ENCODE measurements at regions not wholly inside any gene's neighbourhood (a gene's known extent, or its start where the extent isn't known, plus 50 kb on each side); places are given as distances from the start of the nearest gene placed in this dataset.
"Not testable (repeated sequence)": the region's sequence is repeated elsewhere in the genome, so short reads cannot be mapped to it uniquely, and the experiment has no call there.

DNA sequence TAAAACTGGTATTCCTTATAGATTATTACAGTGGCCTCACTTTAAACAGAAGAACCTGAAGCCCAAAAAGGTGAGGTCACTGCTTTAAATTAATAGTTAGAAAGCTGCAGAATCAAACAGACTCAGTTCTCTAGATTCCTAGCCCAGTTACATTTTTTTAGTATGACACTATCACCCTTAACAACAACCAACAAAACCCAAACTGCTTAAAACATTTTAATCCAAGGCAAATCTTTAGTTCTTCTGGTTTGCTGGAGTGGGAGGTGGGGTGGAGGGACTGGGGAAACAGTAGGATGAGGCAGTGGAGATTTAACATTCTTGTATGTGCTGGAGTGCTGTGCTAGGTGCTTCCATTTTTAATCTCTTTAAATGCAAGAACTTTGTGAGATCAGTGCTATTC is 631.6 kb upstream of the KCNMB2 start:
- H3K4me1 ChIP-seq (ENCODE audit: control insufficient read depth in 2 of 2, insufficient read depth in 2 of 2, low read length in 2 of 2): no peaks in the 10 kb centered on the region
- peaks cover 0 to 3% of the 10 kb centered on the region in 2 donors for H3K9me3 ChIP-seq (ENCODE audit: control insufficient read depth in 2 of 2, low read length in 2 of 2)
- H3K9ac ChIP-seq (ENCODE audit: low read depth in 1 of 2, low read length in 2 of 2): no peak overlapping the region
- no peaks in the 10 kb centered on the region for H3K27me3 ChIP-seq (ENCODE audit: control insufficient read depth in 2 of 2, insufficient read depth in 2 of 2, low read length in 2 of 2)
- H3K4me3 ChIP-seq (ENCODE audit: low read length in 2 of 2): no peak overlapping the region
- H3K36me3 ChIP-seq (ENCODE audit: control insufficient read depth in 2 of 2, insufficient read depth in 2 of 2, low read length in 2 of 2): no peaks in the 10 kb centered on the region
- no peak overlapping the region for H3K27ac ChIP-seq (ENCODE audit: low read depth in 2 of 2, low read length in 2 of 2)

DNA sequence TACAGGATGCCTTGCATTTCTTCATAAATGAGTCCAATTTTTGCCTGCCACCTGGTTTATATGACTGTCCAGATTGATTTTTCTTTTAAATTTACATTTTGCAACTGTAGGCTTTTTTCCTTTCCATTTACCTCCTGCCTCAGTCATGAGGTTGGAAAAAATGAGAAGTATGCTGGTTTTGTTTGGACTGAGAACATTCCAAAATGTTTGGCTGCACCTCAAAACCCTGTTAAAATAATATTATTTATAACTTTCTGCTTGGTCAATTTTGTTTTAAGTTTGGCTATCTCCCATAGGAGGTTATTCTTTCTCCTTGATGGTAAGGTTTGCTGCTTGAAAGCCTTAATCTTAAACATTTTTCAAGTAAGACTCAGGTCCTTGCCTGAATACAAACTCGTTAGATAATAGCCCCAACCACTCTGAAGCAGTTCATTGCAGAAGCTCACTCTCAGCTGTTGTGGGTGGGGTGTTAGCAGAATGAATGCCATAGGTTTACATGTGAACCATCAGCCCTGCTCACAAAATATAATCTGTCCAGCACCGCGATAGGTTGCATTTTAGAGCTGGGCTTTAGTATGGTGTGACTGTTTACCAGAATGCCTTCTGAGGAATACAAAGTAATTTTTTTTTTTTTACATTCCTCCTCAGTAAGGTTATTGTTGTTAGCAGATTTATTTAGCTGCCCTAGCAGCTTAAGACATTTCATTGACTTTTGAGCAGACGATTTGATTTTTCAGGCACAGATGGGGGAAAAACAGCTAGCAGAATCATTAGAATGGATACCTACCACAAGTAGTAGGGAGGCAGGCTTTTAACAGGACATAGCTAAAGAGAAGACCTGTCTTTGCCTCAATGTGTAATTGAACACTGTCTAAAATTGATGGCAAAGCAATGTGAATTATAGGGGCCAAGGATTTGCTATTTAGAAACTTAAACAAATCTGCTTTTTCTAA is 630.8 kb upstream of the KCNMB2 start:
- H3K27ac ChIP-seq (ENCODE audit: low read depth in 2 of 2, low read length in 2 of 2): peak overlapping the region; percentile 23 to 49
- H3K4me1 ChIP-seq (ENCODE audit: control insufficient read depth in 2 of 2, insufficient read depth in 2 of 2, low read length in 2 of 2): no peaks in the 10 kb centered on the region
- H3K36me3 ChIP-seq (ENCODE audit: control insufficient read depth in 2 of 2, insufficient read depth in 2 of 2, low read length in 2 of 2): no peaks in the 10 kb centered on the region
- H3K4me3 ChIP-seq (ENCODE audit: low read length in 2 of 2): no peak overlapping the region
- no peaks in the 10 kb centered on the region for H3K9me3 ChIP-seq (ENCODE audit: control insufficient read depth in 2 of 2, low read length in 2 of 2)
- no peak overlapping the region for H3K9ac ChIP-seq (ENCODE audit: low read depth in 1 of 2, low read length in 2 of 2)
- no peaks in the 10 kb centered on the region for H3K27me3 ChIP-seq (ENCODE audit: control insufficient read depth in 2 of 2, insufficient read depth in 2 of 2, low read length in 2 of 2)

DNA sequence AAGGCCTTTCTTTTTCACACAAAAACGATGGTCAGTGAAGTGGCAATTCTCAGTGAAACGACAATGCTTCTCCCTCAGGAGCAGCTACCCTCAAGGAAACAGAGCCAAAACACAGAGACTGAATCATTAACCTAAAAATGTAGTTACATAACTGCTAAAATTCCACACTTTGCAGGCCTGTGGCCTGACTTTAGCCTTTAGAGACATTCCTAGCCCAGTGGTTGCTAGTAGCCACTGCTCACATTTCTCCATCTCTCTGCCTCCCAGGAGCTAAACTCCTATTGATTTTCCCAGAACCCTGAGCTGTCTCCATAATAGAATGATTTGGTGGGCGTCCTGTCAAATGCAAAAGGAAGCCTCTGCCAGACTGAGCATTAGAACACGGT is 630.1 kb upstream of the KCNMB2 start:
- H3K9me3 ChIP-seq (ENCODE audit: control insufficient read depth in 2 of 2, low read length in 2 of 2): no peaks in the 10 kb centered on the region
- H3K27ac ChIP-seq (ENCODE audit: low read depth in 2 of 2, low read length in 2 of 2): peak overlapping the region in 1 of 2 donors; percentile 49
- no peaks in the 10 kb centered on the region for H3K4me1 ChIP-seq (ENCODE audit: control insufficient read depth in 2 of 2, insufficient read depth in 2 of 2, low read length in 2 of 2)
- H3K4me3 ChIP-seq (ENCODE audit: low read length in 2 of 2): no peak overlapping the region
- no peak overlapping the region for H3K9ac ChIP-seq (ENCODE audit: low read depth in 1 of 2, low read length in 2 of 2)
- H3K36me3 ChIP-seq (ENCODE audit: control insufficient read depth in 2 of 2, insufficient read depth in 2 of 2, low read length in 2 of 2): no peaks in the 10 kb centered on the region
- no peaks in the 10 kb centered on the region for H3K27me3 ChIP-seq (ENCODE audit: control insufficient read depth in 2 of 2, insufficient read depth in 2 of 2, low read length in 2 of 2)

DNA sequence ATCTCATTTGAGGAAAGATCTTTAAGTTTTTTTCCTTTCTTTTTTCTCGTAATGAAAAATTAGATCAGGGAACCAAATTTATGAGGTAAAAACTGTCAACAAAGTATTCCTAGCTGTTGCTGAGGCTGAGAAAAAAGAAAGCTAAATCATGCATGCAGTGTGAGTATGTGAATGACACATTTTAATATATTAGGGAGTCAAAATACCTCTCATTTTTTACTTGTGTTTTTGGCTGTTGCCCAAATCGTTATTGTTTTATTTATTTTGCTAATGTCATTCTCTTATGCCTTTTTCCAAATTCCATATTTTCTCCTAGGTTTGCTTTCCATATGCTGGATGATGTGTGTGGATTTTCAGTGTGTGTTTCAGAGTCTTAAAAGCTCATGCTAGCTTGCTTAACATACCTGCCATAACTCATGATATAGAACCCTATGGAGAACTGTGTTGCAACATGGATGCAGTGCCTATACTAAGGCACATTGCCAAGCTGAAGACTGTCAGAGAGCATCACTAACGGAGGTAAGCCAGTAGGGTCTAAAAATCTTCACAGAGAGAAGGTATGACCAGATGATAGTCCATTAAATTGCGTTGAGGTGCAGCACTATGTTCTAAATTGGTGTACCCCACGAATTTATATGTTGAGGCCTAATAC is 629.5 kb upstream of the KCNMB2 start:
- H3K9ac ChIP-seq (ENCODE audit: low read depth in 1 of 2, low read length in 2 of 2): no peak overlapping the region
- no peak overlapping the region for H3K4me3 ChIP-seq (ENCODE audit: low read length in 2 of 2)
- H3K27ac ChIP-seq (ENCODE audit: low read depth in 2 of 2, low read length in 2 of 2): no peak overlapping the region
- no peaks in the 10 kb centered on the region for H3K36me3 ChIP-seq (ENCODE audit: control insufficient read depth in 2 of 2, insufficient read depth in 2 of 2, low read length in 2 of 2)
- H3K4me1 ChIP-seq (ENCODE audit: control insufficient read depth in 2 of 2, insufficient read depth in 2 of 2, low read length in 2 of 2): no peaks in the 10 kb centered on the region
- no peaks in the 10 kb centered on the region for H3K27me3 ChIP-seq (ENCODE audit: control insufficient read depth in 2 of 2, insufficient read depth in 2 of 2, low read length in 2 of 2)
- no peaks in the 10 kb centered on the region for H3K9me3 ChIP-seq (ENCODE audit: control insufficient read depth in 2 of 2, low read length in 2 of 2)

GRCh38 chr3:177909530-177909929 is 626.7 kb upstream of the KCNMB2 start:
- not testable (repeated sequence) for H3K9ac ChIP-seq (ENCODE audit: low read depth in 1 of 2, low read length in 2 of 2); H3K27me3 ChIP-seq (ENCODE audit: control insufficient read depth in 2 of 2, insufficient read depth in 2 of 2, low read length in 2 of 2); H3K27ac ChIP-seq (ENCODE audit: low read depth in 2 of 2, low read length in 2 of 2); H3K4me3 ChIP-seq (ENCODE audit: low read length in 2 of 2); H3K36me3 ChIP-seq (ENCODE audit: control insufficient read depth in 2 of 2, insufficient read depth in 2 of 2, low read length in 2 of 2); H3K9me3 ChIP-seq (ENCODE audit: control insufficient read depth in 2 of 2, low read length in 2 of 2); H3K4me1 ChIP-seq (ENCODE audit: control insufficient read depth in 2 of 2, insufficient read depth in 2 of 2, low read length in 2 of 2)

DNA sequence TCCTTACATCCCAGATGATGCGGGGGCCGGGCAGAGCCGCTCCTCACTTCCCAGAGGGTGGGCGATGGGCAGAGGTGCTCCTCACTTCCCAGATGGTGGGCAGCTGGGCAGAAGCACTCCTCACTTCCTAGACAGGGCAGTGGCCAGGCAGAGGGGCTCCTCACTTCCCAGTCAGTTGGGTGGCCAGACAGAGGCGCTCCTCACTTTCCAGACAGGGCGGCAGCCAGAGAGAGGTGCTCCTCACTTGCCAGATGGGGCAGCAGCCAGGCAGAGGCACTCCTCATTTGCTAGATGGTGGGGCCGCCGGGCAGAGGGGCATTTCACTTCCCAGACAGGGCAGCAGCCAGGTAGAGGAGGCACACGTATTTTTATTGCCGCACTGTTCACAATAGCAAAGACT is 622.0 kb upstream of the KCNMB2 start:
- Histone ChIP-seq H3K9me3 (ENCODE audit: control insufficient read depth in 2 of 2, low read length in 2 of 2) (no peaks in the 10 kb centered on the region), H3K4me3 (ENCODE audit: low read length in 2 of 2) (no peak overlapping the region), H3K27me3 (ENCODE audit: control insufficient read depth in 2 of 2, insufficient read depth in 2 of 2, low read length in 2 of 2) (no peaks in the 10 kb centered on the region), H3K9ac (ENCODE audit: low read depth in 1 of 2, low read length in 2 of 2) (no peak overlapping the region), H3K27ac (ENCODE audit: low read depth in 2 of 2, low read length in 2 of 2) (no peak overlapping the region), H3K4me1 (ENCODE audit: control insufficient read depth in 2 of 2, insufficient read depth in 2 of 2, low read length in 2 of 2) (no peaks in the 10 kb centered on the region), H3K36me3 (ENCODE audit: control insufficient read depth in 2 of 2, insufficient read depth in 2 of 2, low read length in 2 of 2) (no peaks in the 10 kb centered on the region)

GRCh38 chr3:177916461-177916860 is 619.8 kb upstream of the KCNMB2 start:
- H3K4me3 ChIP-seq (ENCODE audit: low read length in 2 of 2): no peak overlapping the region
- no peak overlapping the region for H3K9ac ChIP-seq (ENCODE audit: low read depth in 1 of 2, low read length in 2 of 2)
- H3K27ac ChIP-seq (ENCODE audit: low read depth in 2 of 2, low read length in 2 of 2): no peak overlapping the region
- no peaks in the 10 kb centered on the region for H3K9me3 ChIP-seq (ENCODE audit: control insufficient read depth in 2 of 2, low read length in 2 of 2)
- no peaks in the 10 kb centered on the region for H3K36me3 ChIP-seq (ENCODE audit: control insufficient read depth in 2 of 2, insufficient read depth in 2 of 2, low read length in 2 of 2)
- no peaks in the 10 kb centered on the region for H3K4me1 ChIP-seq (ENCODE audit: control insufficient read depth in 2 of 2, insufficient read depth in 2 of 2, low read length in 2 of 2)
- H3K27me3 ChIP-seq (ENCODE audit: control insufficient read depth in 2 of 2, insufficient read depth in 2 of 2, low read length in 2 of 2): no peaks in the 10 kb centered on the region

GRCh38 chr3:177917234-177917861 is 618.9 kb upstream of the KCNMB2 start:
- Histone ChIP-seq H3K27me3 (ENCODE audit: control insufficient read depth in 2 of 2, insufficient read depth in 2 of 2, low read length in 2 of 2) (no peaks in the 10 kb centered on the region), H3K4me3 (ENCODE audit: low read length in 2 of 2) (no peak overlapping the region), H3K27ac (ENCODE audit: low read depth in 2 of 2, low read length in 2 of 2) (no peak overlapping the region), H3K4me1 (ENCODE audit: control insufficient read depth in 2 of 2, insufficient read depth in 2 of 2, low read length in 2 of 2) (no peaks in the 10 kb centered on the region), H3K9ac (ENCODE audit: low read depth in 1 of 2, low read length in 2 of 2) (no peak overlapping the region), H3K36me3 (ENCODE audit: control insufficient read depth in 2 of 2, insufficient read depth in 2 of 2, low read length in 2 of 2) (no peaks in the 10 kb centered on the region), H3K9me3 (ENCODE audit: control insufficient read depth in 2 of 2, low read length in 2 of 2) (no peaks in the 10 kb centered on the region)

GRCh38 chr3:177921153-177921552 is 615.1 kb upstream of the KCNMB2 start:
- Histone ChIP-seq H3K9me3 (ENCODE audit: control insufficient read depth in 2 of 2, low read length in 2 of 2) (no peaks in the 10 kb centered on the region), H3K4me1 (ENCODE audit: control insufficient read depth in 2 of 2, insufficient read depth in 2 of 2, low read length in 2 of 2) (no peaks in the 10 kb centered on the region), H3K27me3 (ENCODE audit: control insufficient read depth in 2 of 2, insufficient read depth in 2 of 2, low read length in 2 of 2) (no peaks in the 10 kb centered on the region), H3K4me3 (ENCODE audit: low read length in 2 of 2) (no peak overlapping the region), H3K27ac (ENCODE audit: low read depth in 2 of 2, low read length in 2 of 2) (no peak overlapping the region), H3K36me3 (ENCODE audit: control insufficient read depth in 2 of 2, insufficient read depth in 2 of 2, low read length in 2 of 2) (no peaks in the 10 kb centered on the region), H3K9ac (ENCODE audit: low read depth in 1 of 2, low read length in 2 of 2) (no peak overlapping the region)

- no peaks in the 10 kb centered on the region for H3K36me3 ChIP-seq (ENCODE audit: control insufficient read depth in 2 of 2, insufficient read depth in 2 of 2, low read length in 2 of 2)
- H3K27ac ChIP-seq (ENCODE audit: low read depth in 2 of 2, low read length in 2 of 2): no peak overlapping the region
- H3K27me3 ChIP-seq (ENCODE audit: control insufficient read depth in 2 of 2, insufficient read depth in 2 of 2, low read length in 2 of 2): no peaks in the 10 kb centered on the region
- H3K4me3 ChIP-seq (ENCODE audit: low read length in 2 of 2): no peak overlapping the region
- H3K9me3 ChIP-seq (ENCODE audit: control insufficient read depth in 2 of 2, low read length in 2 of 2): no peaks in the 10 kb centered on the region
- no peaks in the 10 kb centered on the region for H3K4me1 ChIP-seq (ENCODE audit: control insufficient read depth in 2 of 2, insufficient read depth in 2 of 2, low read length in 2 of 2)
- H3K9ac ChIP-seq (ENCODE audit: low read depth in 1 of 2, low read length in 2 of 2): no peak overlapping the region
These were observed 612.0 kb upstream of the KCNMB2 start for GRCh38 chr3:177924261-177924660.
